Stomach (tissue), 4 donors: ENCODE measurements at regions not wholly inside any gene's neighbourhood (a gene's known extent, or its start where the extent isn't known, plus 50 kb on each side); places are given as distances from the start of the nearest gene placed in this dataset.

ENCODE experiments used
- CTCF ChIP-seq, 7 experiments: fragments of 450-650 bp in 4 of 7; fragments of 200-600 bp in 3 of 7; sonication (generic) in 3 of 7; IDR thresholded peaks; one replicate each; pipeline ENCODE4 v1.5.1; 2016 to 2019; ENCODE audit warnings: antibody characterized with exemption in 7 of 7, control low read depth in 2 of 7, mild to moderate bottlenecking in 1 of 7
- EP300 ChIP-seq: sonication (generic); formaldehyde crosslinking; IDR thresholded peaks from one replicate; pipeline ENCODE4 v1.6.1; 2017; ENCODE audit warnings: antibody characterized with exemption
- POLR2A ChIP-seq, 4 donors: fragments of 450-650 bp; IDR thresholded peaks; one replicate each; pipeline ENCODE4 v1.6.1; 2016; ENCODE audit warnings: antibody characterized with exemption in 4 of 4, control low read depth in 2 of 4, mild to moderate bottlenecking in 1 of 4, moderate library complexity in 1 of 4
- POLR2AphosphoS5 ChIP-seq, 3 donors: sonication (generic); formaldehyde crosslinking; IDR thresholded peaks; one replicate each; pipeline ENCODE4 v1.6.1; 2016; ENCODE audit warnings: antibody characterized with exemption in 3 of 3

- TF ChIP-seq POLR2A (IDR thresholded peaks at IDR 0.05), result no peak
- TF ChIP-seq CTCF (IDR thresholded peaks at IDR 0.05), result no peak
- no peak for TF ChIP-seq POLR2AphosphoS5 (IDR thresholded peaks at IDR 0.05)
- TF ChIP-seq EP300, result no peak
These were observed 556.9 kb upstream of the RBFOX1 start for GRCh38 chr16:6775712-6776111.
